Gastrocnemius medialis (tissue), 4 donors: ENCODE measurements at regions not wholly inside any gene's neighbourhood (a gene's known extent, or its start where the extent isn't known, plus 50 kb on each side); places are given as distances from the start of the nearest gene placed in this dataset.
"Not testable (repeated sequence)": the region's sequence is repeated elsewhere in the genome, so short reads cannot be mapped to it uniquely, and the experiment has no call there.

Experiments
- ATAC-seq, 2 donors: fragments of 150-250 bp; one replicate each; pipeline ENCODE4 v1.9.1; 2016
- DNase-seq, 2 donors: peaks; one replicate each; pipeline ENCODE4 v3.0.0-alpha.2; 2019
- H3K27ac ChIP-seq, 4 donors: fragments of 200-600 bp; sonication (generic); 1 replicate in 1 of 4; 2 replicates in 3 of 4; pipeline ENCODE4 v1.5.1; 2016 to 2018; ENCODE audit warnings: mild to moderate bottlenecking in 2 of 4, moderate library complexity in 1 of 4
- H3K27me3 ChIP-seq, 3 donors: fragments of 200-600 bp; sonication (generic) in 2 of 3; 1 replicate in 1 of 3; 2 replicates in 2 of 3; pipeline versions ENCODE4 v1.5.1 to v1.6.0; 2016 to 2019; ENCODE audit warnings: mild to moderate bottlenecking in 1 of 3, moderate library complexity in 1 of 3
- H3K36me3 ChIP-seq, 2 donors: fragments of 200-600 bp; sonication (generic) in 1 of 2; one replicate each; pipeline ENCODE4 v1.5.1; 2017 to 2018
- H3K4me1 ChIP-seq, 2 donors: fragments of 200-600 bp; sonication (generic) in 1 of 2; one replicate each; pipeline ENCODE4 v1.5.1; 2016 to 2017; ENCODE audit warnings: mild to moderate bottlenecking in 2 of 2
- H3K4me3 ChIP-seq, 4 donors: fragments of 200-600 bp; sonication (generic) in 3 of 4; 1 replicate in 1 of 4; 2 replicates in 3 of 4; pipeline ENCODE4 v1.5.1; 2016 to 2019; ENCODE audit warnings: mild to moderate bottlenecking in 2 of 4
- H3K9me3 ChIP-seq, 3 donors: fragments of 200-600 bp; sonication (generic) in 2 of 3; 1 replicate in 1 of 3; 2 replicates in 2 of 3; pipeline ENCODE4 v1.5.1; 2016 to 2019
- POLR2A ChIP-seq, 2 donors: fragments of 450-650 bp; IDR thresholded peaks; one replicate each; pipeline ENCODE4 v1.6.1; 2017; ENCODE audit warnings: antibody characterized with exemption in 2 of 2, mild to moderate bottlenecking in 2 of 2, moderate library complexity in 2 of 2
- in situ Hi-C, 4 donors: fragments of 200-750 bp; cut with MboI; loops; one replicate each; pipeline versions ENCODE4 v1.15.0 to v1.8.0; 2017; ENCODE audit warnings: low sequenced_read_pairs in 4 of 4
- intact Hi-C: fragments of 100-400 bp; cut with DNase I; formaldehyde crosslinking; loops from one replicate; pipeline ENCODE4 v1.15.1; 2023; ENCODE audit warnings: low total_unique reads
- TF ChIP-seq, protein P1 (sequence below), 5 experiments: fragments of 450-650 bp in 3 of 5; fragments of 200-600 bp in 2 of 5; sonication (generic) in 2 of 5; IDR thresholded peaks in 4 of 5; conservative IDR thresholded peaks in 1 of 5; 1 replicate in 4 of 5; 2 replicates in 1 of 5; pipeline ENCODE4 v1.5.1; 2016 to 2019; ENCODE audit warnings: antibody characterized with exemption in 5 of 5, mild to moderate bottlenecking in 3 of 5, moderate library complexity in 3 of 5

DNA sequence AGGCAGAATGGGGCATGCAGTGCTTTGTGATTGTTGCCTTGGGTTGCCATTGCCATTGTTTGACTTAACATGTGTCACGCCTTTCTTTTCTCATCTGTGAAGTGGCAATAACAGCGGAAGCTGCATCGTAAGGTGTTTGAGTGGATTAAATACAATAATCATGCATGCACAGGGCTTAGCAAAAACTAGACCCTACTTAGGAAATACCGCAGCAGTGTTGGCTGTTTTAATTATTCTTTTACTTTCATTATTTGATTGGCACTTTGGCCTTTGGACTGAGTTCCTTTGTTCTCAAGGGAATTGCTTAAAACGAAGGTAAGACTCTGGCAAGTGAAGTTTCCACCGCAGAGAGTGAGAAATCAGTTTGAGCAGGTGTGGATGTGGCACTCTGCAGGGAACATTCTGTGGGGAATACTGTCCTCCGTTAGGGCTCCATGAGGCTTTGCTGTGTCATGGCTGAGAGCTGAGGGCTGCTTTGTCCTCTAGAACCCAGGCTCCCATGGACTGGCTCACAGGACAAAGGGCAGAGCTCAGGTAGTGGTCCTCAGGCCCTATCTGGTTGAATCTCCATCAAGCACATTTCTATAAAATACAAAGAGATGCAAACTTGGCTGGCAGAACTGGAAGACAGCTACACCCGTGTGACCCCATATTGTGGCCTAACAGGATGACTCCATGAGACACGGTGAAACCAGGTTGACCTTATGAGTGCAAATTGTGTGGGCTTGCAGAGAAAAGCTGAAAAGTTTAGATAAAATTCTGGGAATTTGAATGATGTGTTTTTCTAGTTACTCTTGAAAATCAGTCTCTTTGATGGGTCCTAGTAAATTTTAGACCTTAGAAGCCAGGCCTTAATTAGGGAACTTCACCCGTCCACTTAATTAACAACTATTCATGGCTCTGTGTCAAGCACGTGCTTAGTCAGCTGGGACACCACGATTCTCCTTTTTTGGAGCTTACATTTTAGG, 407.2 kb downstream of the KCNRG start:
- intact Hi-C loops (no loop called here), in situ Hi-C loops (no loop called here)
- no peak for DNase-seq
- no peaks in the 10 kb centered on the region for H3K36me3 ChIP-seq
- H3K4me1 ChIP-seq = peaks cover 57 to 64% of the 10 kb centered on the region in 2 donors
- no peaks in the 10 kb centered on the region for H3K9me3 ChIP-seq
- H3K27ac ChIP-seq = peak overlapping the region; percentile 74 to 89 (median 82)
- no peaks in the 10 kb centered on the region for H3K27me3 ChIP-seq
- TF ChIP-seq POLR2A (IDR thresholded peaks at IDR 0.05) = no peak
- TF ChIP-seq, protein P1, sequence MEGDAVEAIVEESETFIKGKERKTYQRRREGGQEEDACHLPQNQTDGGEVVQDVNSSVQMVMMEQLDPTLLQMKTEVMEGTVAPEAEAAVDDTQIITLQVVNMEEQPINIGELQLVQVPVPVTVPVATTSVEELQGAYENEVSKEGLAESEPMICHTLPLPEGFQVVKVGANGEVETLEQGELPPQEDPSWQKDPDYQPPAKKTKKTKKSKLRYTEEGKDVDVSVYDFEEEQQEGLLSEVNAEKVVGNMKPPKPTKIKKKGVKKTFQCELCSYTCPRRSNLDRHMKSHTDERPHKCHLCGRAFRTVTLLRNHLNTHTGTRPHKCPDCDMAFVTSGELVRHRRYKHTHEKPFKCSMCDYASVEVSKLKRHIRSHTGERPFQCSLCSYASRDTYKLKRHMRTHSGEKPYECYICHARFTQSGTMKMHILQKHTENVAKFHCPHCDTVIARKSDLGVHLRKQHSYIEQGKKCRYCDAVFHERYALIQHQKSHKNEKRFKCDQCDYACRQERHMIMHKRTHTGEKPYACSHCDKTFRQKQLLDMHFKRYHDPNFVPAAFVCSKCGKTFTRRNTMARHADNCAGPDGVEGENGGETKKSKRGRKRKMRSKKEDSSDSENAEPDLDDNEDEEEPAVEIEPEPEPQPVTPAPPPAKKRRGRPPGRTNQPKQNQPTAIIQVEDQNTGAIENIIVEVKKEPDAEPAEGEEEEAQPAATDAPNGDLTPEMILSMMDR (IDR thresholded peaks at IDR 0.05 in 4 of 5, conservative IDR thresholded peaks at IDR 0.05 in 1 of 5) = no peak
- no peak for ATAC-seq
- no peak overlapping the region for H3K4me3 ChIP-seq

DNA sequence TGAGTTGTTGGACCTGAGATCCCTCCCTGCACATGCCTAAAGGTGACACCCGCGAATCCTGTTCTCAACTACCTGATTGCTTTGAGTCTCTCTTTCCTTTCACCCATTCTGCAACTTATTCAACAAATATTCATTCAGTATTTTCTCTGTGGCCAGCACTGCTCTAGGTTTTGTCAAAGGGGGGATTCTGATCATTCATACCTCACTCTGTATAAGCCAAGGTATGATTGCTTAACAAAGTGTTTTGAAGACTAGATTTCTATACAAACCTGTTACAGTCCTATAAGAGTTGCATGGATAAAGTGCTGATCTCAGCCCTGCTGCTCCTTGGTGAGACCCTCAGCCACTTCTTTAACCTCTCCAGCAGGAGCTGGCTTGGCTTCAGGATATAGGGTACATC, 409.7 kb downstream of the KCNRG start:
- Histone ChIP-seq H3K4me1 (peaks cover 59 to 64% of the 10 kb centered on the region in 2 donors), H3K27ac (peak overlapping the region in 3 of 4 donors; percentile 74 to 82 (median 81)), H3K4me3 (no peak overlapping the region), H3K9me3 (no peaks in the 10 kb centered on the region), H3K27me3 (no peaks in the 10 kb centered on the region), H3K36me3 (no peaks in the 10 kb centered on the region)
- ATAC-seq = no peak
- DNase-seq = no peak
- TF ChIP-seq, protein P1 (IDR thresholded peaks at IDR 0.05 in 4 of 5, conservative IDR thresholded peaks at IDR 0.05 in 1 of 5) = no peak
- in situ Hi-C loops (no loop called here), intact Hi-C loops (no loop called here)

- in situ Hi-C loops (no loop called here), intact Hi-C loops (no loop called here)
- DNase-seq = no peak
- no peaks in the 10 kb centered on the region for H3K36me3 ChIP-seq
- H3K27me3 ChIP-seq = no peaks in the 10 kb centered on the region
- no peak overlapping the region for H3K4me3 ChIP-seq
- TF ChIP-seq POLR2A (IDR thresholded peaks at IDR 0.05) = no peak
- TF ChIP-seq, protein P1 (IDR thresholded peaks at IDR 0.05 in 4 of 5, conservative IDR thresholded peaks at IDR 0.05 in 1 of 5) = no peak
- H3K4me1 ChIP-seq = peaks cover 53 to 57% of the 10 kb centered on the region in 2 donors
- no peaks in the 10 kb centered on the region for H3K9me3 ChIP-seq
- no peak for ATAC-seq
- H3K27ac ChIP-seq = peak overlapping the region in 3 of 4 donors; percentile 74 to 82 (median 81)
These were observed 410.5 kb downstream of the KCNRG start for GRCh38 chr13:50425772-50426171.

GRCh38 chr13:50426927-50427326, 411.7 kb downstream of the KCNRG start:
- no peak for TF ChIP-seq POLR2A (IDR thresholded peaks at IDR 0.05)
- TF ChIP-seq, protein P1 (IDR thresholded peaks at IDR 0.05 in 4 of 5, conservative IDR thresholded peaks at IDR 0.05 in 1 of 5) = no peak
- Histone ChIP-seq H3K4me1 (peaks cover 42 to 45% of the 10 kb centered on the region in 2 donors), H3K27ac (peak overlapping the region; percentile 62 to 78 (median 69)), H3K27me3 (no peaks in the 10 kb centered on the region), H3K4me3 (no peak overlapping the region), H3K9me3 (no peaks in the 10 kb centered on the region), H3K36me3 (no peaks in the 10 kb centered on the region)
- in situ Hi-C loops = no loop called here
- intact Hi-C loops = no loop called here
- DNase-seq (no peak), ATAC-seq (no peak)

DNA sequence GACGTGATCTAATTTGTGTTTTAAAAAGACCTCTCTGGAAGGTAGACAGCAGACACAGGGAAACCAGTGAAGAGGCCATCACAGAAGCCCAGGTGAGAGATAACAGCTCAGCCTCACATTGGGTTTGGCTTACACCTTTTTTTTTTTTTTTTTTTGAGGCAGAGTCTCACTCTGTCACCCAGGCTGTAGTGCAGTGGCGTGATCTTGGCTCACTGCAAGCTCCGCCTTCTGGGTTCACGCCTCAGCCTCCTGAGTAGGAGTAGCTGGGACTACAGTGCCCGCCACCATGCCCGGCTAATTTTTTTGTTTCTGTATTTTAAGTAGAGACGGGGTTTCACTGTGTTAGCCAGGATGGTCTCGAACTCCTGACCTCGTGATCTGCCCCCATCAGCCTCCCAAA, 412.3 kb downstream of the KCNRG start:
- ATAC-seq, H3K9me3 ChIP-seq, H3K4me3 ChIP-seq, H3K27me3 ChIP-seq, intact Hi-C loops, H3K36me3 ChIP-seq, in situ Hi-C loops, DNase-seq: not testable (repeated sequence)
- Histone ChIP-seq H3K27ac (peak overlapping the region; percentile 62 to 78 (median 69)), H3K4me1 (peaks cover 36 to 39% of the 10 kb centered on the region in 2 donors)
